KMS-11 (cell line): ENCODE measurements at regions not wholly inside any gene's neighbourhood (a gene's known extent, or its start where the extent isn't known, plus 50 kb on each side); places are given as distances from the start of the nearest gene placed in this dataset.

Experiments
- H2AFZ ChIP-seq: fragments of 200-600 bp; sonication (generic); 2 replicates; pipeline ENCODE4 v1.6.1; 2016; ENCODE audit warnings: antibody characterized with exemption, mixed run types, low read depth
- H3K27ac ChIP-seq: fragments of 200-600 bp; sonication (generic); 2 replicates; pipeline ENCODE4 v1.6.1; 2016; ENCODE audit warnings: mild to moderate bottlenecking, mixed run types
- H3K27me3 ChIP-seq: fragments of 200-600 bp; sonication (generic); 2 replicates; pipeline ENCODE4 v1.6.1; 2017; ENCODE audit warnings: mild to moderate bottlenecking, low read depth, mixed run types, moderate library complexity; ENCODE audit not compliant: insufficient read depth
- H3K36me3 ChIP-seq: fragments of 200-600 bp; sonication (generic); 2 replicates; pipeline ENCODE4 v1.6.1; 2017; ENCODE audit warnings: mild to moderate bottlenecking, mixed run types; ENCODE audit not compliant: insufficient read depth
- H3K4me1 ChIP-seq: fragments of 200-600 bp; sonication (generic); 2 replicates; pipeline ENCODE4 v1.6.1; 2016; ENCODE audit warnings: mild to moderate bottlenecking, low read depth, mixed run types; ENCODE audit not compliant: poor library complexity, severe bottlenecking
- H3K4me2 ChIP-seq: fragments of 200-600 bp; sonication (generic); 2 replicates; pipeline ENCODE4 v1.7.0; 2016; ENCODE audit warnings: mild to moderate bottlenecking, mixed run types
- H3K4me3 ChIP-seq: fragments of 200-600 bp; sonication (generic); IDR thresholded peaks from 2 replicates; pipeline ENCODE4 v1.6.1; 2017; ENCODE audit warnings: low read depth, low read length, mixed read lengths; ENCODE audit not compliant: insufficient read depth
- H3K79me2 ChIP-seq: fragments of 200-600 bp; sonication (generic); 2 replicates; pipeline ENCODE4 v1.6.1; 2016; ENCODE audit warnings: low read depth, mixed run types; ENCODE audit not compliant: insufficient read depth
- H3K9ac ChIP-seq: fragments of 200-600 bp; sonication (generic); 2 replicates; pipeline ENCODE4 v1.6.1; 2016; ENCODE audit warnings: mild to moderate bottlenecking, mixed run types
- H4K20me1 ChIP-seq: fragments of 200-600 bp; sonication (generic); 2 replicates; pipeline ENCODE4 v1.6.1; 2016; ENCODE audit warnings: mild to moderate bottlenecking, mixed run types; ENCODE audit not compliant: insufficient read depth
- TF ChIP-seq, protein P1 (sequence below): fragments of 200-600 bp; sonication (generic); conservative IDR thresholded peaks from 2 replicates; pipeline ENCODE4 v1.6.1; 2017; ENCODE audit warnings: low read depth, mild to moderate bottlenecking, antibody characterized with exemption, low read length, moderate library complexity, mixed read lengths

DNA sequence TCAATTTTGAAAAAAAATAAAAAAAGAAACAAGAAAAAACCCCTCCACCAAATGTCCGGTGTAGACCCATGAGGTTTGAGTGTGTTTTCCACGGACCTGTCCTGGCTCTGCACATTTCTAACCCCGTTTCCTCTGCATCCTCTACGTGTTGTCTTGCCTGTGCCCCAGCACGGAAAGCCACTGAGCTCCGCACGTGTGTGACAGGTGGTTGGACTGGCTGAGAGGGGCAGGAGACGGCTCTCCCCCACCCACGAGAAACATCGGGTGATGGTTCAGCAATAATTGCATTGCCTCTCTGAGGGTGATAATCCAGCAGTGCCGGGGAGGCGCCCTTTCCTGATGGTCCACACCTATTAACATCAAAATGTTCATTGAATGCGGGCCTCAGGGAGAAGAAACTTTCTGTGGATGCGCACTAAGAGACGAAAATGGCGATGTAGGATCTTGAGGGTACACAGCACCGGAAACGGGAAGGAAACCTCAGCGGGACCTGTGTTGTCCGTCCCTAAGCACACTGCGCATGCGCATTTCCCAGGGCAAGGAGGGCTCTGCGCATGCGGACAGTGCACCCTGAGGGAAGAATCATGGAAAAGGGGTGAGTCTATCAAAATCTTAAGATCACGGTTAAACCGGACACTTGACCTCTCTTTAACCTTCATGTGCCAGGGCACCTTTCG lies 470.1 kb upstream of the ADARB2 start:
- Histone ChIP-seq H3K79me2 (no peaks in the 10 kb centered on the region), H3K27ac (no peak overlapping the region), H2AFZ (no peak overlapping the region), H3K4me2 (no peak overlapping the region), H3K36me3 (no peaks in the 10 kb centered on the region), H3K4me1 (no peaks in the 10 kb centered on the region), H3K4me3 (no peak overlapping the region), H3K27me3 (no peaks in the 10 kb centered on the region), H3K9ac (no peak overlapping the region), H4K20me1 (no peaks in the 10 kb centered on the region)
- TF ChIP-seq, protein P1, sequence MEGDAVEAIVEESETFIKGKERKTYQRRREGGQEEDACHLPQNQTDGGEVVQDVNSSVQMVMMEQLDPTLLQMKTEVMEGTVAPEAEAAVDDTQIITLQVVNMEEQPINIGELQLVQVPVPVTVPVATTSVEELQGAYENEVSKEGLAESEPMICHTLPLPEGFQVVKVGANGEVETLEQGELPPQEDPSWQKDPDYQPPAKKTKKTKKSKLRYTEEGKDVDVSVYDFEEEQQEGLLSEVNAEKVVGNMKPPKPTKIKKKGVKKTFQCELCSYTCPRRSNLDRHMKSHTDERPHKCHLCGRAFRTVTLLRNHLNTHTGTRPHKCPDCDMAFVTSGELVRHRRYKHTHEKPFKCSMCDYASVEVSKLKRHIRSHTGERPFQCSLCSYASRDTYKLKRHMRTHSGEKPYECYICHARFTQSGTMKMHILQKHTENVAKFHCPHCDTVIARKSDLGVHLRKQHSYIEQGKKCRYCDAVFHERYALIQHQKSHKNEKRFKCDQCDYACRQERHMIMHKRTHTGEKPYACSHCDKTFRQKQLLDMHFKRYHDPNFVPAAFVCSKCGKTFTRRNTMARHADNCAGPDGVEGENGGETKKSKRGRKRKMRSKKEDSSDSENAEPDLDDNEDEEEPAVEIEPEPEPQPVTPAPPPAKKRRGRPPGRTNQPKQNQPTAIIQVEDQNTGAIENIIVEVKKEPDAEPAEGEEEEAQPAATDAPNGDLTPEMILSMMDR = no peak

DNA sequence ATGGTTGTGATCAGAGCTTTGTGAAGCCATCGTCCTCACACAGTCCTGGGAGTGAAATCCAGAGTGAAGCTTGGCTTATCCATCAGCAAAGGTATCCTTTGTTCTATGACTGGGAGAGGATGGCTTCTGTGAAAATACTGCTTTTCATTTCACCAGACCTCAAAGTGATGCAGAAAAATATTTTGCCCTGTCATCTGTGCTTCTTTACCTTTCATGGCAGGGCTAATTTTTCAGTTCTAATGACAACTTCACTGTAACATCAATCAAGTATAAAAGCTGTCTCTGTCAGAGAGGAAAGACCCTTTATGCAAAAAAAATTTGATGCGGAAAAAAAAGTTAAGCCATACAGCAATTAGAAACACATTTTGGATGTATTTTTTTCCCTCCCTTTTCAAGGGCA lies 468.1 kb upstream of the ADARB2 start:
- H3K4me1 ChIP-seq = no peaks in the 10 kb centered on the region

DNA sequence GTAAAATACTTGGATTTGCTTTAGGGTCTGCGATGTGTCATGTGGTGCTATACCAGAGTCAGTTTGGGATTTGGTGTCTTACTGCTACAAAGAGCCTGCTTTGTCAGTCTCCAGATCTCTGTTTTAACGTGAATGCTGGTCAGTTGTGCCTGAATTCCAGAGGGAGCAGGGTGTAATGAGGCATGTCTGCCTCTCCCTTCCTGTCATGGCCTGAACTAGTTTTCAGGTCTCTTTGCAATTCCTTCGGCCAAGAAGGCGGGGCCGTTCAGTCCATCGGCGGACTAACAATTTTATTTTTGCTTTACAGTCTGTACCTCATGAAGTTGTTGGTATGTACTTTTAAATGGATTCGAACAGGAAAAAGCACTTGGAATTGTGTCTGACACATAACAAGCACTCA lies 465.1 kb upstream of the ADARB2 start:
- Histone ChIP-seq H3K27ac (no peak overlapping the region), H3K9ac (no peak overlapping the region), H3K27me3 (no peaks in the 10 kb centered on the region), H2AFZ (no peak overlapping the region), H3K4me3 (no peak overlapping the region), H3K4me1 (no peaks in the 10 kb centered on the region), H4K20me1 (no peaks in the 10 kb centered on the region), H3K79me2 (no peaks in the 10 kb centered on the region), H3K36me3 (no peaks in the 10 kb centered on the region), H3K4me2 (no peak overlapping the region)
- TF ChIP-seq, protein P1 = no peak

More for the DNA sequence above, 468.1 kb upstream of the ADARB2 start:
- Histone ChIP-seq H3K4me3 (no peak overlapping the region), H3K9ac (no peak overlapping the region), H3K36me3 (no peaks in the 10 kb centered on the region), H3K79me2 (no peaks in the 10 kb centered on the region), H3K27me3 (no peaks in the 10 kb centered on the region), H3K4me2 (no peak overlapping the region), H2AFZ (no peak overlapping the region), H3K27ac (no peak overlapping the region), H4K20me1 (no peaks in the 10 kb centered on the region)
- TF ChIP-seq, protein P1 = no peak

DNA sequence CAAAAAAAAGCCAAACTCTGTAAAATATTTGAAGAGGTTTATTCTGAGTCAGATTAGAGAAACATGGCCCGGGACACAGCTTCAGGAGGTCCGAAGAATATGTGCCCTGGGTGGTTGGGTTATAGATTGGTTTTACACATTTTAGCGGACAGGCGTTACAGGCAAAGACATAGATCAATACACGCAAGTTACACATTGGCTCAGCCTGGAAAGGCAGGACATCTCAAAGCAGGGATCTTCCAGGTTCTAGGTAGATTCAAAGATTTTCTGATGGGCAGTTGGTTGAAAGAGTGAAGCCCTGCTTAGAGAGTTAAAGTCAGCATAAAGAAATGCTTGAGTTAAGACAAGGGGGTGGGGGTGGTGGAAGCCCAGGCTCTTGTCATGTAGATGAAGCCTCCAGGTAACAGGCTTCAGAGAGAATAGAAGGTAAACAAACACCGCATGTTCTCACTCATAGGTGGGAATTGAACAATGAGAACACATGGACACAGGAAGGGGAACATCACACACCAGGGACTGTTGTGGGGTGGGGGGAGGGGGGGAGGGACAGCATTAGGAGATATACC lies 464.3 kb upstream of the ADARB2 start:
- no peaks in the 10 kb centered on the region for H3K4me1 ChIP-seq
- H3K27me3 ChIP-seq = no peaks in the 10 kb centered on the region
- no peak overlapping the region for H3K27ac ChIP-seq
- no peak overlapping the region for H3K4me3 ChIP-seq
- H3K36me3 ChIP-seq = no peaks in the 10 kb centered on the region
- H2AFZ ChIP-seq = no peak overlapping the region
- H3K79me2 ChIP-seq = no peaks in the 10 kb centered on the region
- TF ChIP-seq, protein P1 = no peak
- no peak overlapping the region for H3K9ac ChIP-seq
- no peaks in the 10 kb centered on the region for H4K20me1 ChIP-seq
- no peak overlapping the region for H3K4me2 ChIP-seq
